CD14-positive monocyte (primary cell): ENCODE measurements at regions not wholly inside any gene's neighbourhood (a gene's known extent, or its start where the extent isn't known, plus 50 kb on each side); places are given as distances from the start of the nearest gene placed in this dataset.

Source experiments
- DNase-seq, 3 donors: peaks; one replicate each; pipeline ENCODE4 v3.0.0-alpha.2; 2011 to 2022
- H2AFZ ChIP-seq: 2 replicates; pipeline ENCODE4 v1.6.0; 2012; ENCODE audit warnings: mild to moderate bottlenecking, low read depth, low read length, inconsistent platforms; ENCODE audit not compliant: insufficient read depth, poor library complexity, severe bottlenecking
- H3K27ac ChIP-seq, 2 donors: 1 replicate in 1 of 2; 2 replicates in 1 of 2; pipeline ENCODE4 v1.5.1; 2012 to 2013; ENCODE audit warnings: low read length in 2 of 2, control low read depth in 1 of 2, inconsistent platforms in 1 of 2, low read depth in 1 of 2, mild to moderate bottlenecking in 1 of 2
- H3K27me3 ChIP-seq, 2 donors: one replicate each; pipeline versions ENCODE4 v1.6.0 to v1.6.1; 2011 to 2013; ENCODE audit warnings: low read length in 2 of 2; ENCODE audit not compliant: control insufficient read depth in 2 of 2, insufficient read depth in 2 of 2
- H3K36me3 ChIP-seq, 2 donors: replicated peaks in 1 of 2; 1 replicate in 1 of 2; 2 replicates in 1 of 2; pipeline versions ENCODE4 v1.5.1 to v1.6.1; 2012 to 2013; ENCODE audit warnings: low read length in 2 of 2, control low read depth in 1 of 2, inconsistent platforms in 1 of 2, mild to moderate bottlenecking in 1 of 2; ENCODE audit not compliant: insufficient read depth in 2 of 2, control insufficient read depth in 1 of 2
- H3K4me1 ChIP-seq, 2 donors: 1 replicate in 1 of 2; 2 replicates in 1 of 2; pipeline versions ENCODE4 v1.5.1 to v1.6.1; 2012 to 2013; ENCODE audit warnings: low read length in 2 of 2, control low read depth in 1 of 2, inconsistent platforms in 1 of 2, mild to moderate bottlenecking in 1 of 2, moderate library complexity in 1 of 2; ENCODE audit not compliant: insufficient read depth in 2 of 2, control insufficient read depth in 1 of 2
- H3K4me2 ChIP-seq: replicated peaks from 2 replicates; pipeline ENCODE3; 2012; ENCODE audit warnings: low read length, moderate library complexity, mild to moderate bottlenecking; ENCODE audit not compliant: poor library complexity, severe bottlenecking; ENCODE audit errors: extremely low read depth
- H3K4me3 ChIP-seq, 3 experiments: fragments of 200-600 bp in 1 of 3; sonication (generic) in 1 of 3; replicated peaks in 1 of 3; 1 replicate in 2 of 3; 2 replicates in 1 of 3; pipeline ENCODE4 v1.5.1; 2011 to 2013; ENCODE audit warnings: low read length in 3 of 3, mild to moderate bottlenecking in 3 of 3, control low read depth in 2 of 3, low read depth in 2 of 3, inconsistent platforms in 1 of 3, moderate library complexity in 1 of 3
- H3K79me2 ChIP-seq: 2 replicates; pipeline ENCODE4 v1.6.0; 2012; ENCODE audit warnings: mild to moderate bottlenecking, control low read depth, inconsistent platforms, low read length, moderate library complexity; ENCODE audit not compliant: insufficient read depth
- H3K9ac ChIP-seq: 2 replicates; pipeline ENCODE4 v1.6.0; 2017; ENCODE audit warnings: low read length, mild to moderate bottlenecking; ENCODE audit not compliant: insufficient read depth, poor library complexity, severe bottlenecking
- H3K9me3 ChIP-seq, 2 donors: replicated peaks in 1 of 2; 1 replicate in 1 of 2; 2 replicates in 1 of 2; pipeline versions ENCODE4 v1.5.1 to v1.6.1; 2012 to 2013; ENCODE audit warnings: low read length in 2 of 2, control low read depth in 1 of 2; ENCODE audit not compliant: control insufficient read depth in 1 of 2, insufficient read depth in 1 of 2
- H4K20me1 ChIP-seq: 2 replicates; pipeline ENCODE4 v1.6.0; 2012; ENCODE audit warnings: mild to moderate bottlenecking, low read length, control low read depth, moderate library complexity; ENCODE audit not compliant: insufficient read depth
- H3K27ac Mint-ChIP-seq, 7 donors: one replicate each; pipeline ENCODE4 v1.8.0; 2020; ENCODE audit warnings: mild to moderate bottlenecking in 7 of 7, mixed read lengths in 7 of 7, moderate library complexity in 6 of 7, inconsistent platforms in 2 of 7
- H3K27me3 Mint-ChIP-seq, 3 donors: one replicate each; pipeline ENCODE4 v1.8.0; 2021 to 2022; ENCODE audit warnings: low read depth in 3 of 3, mild to moderate bottlenecking in 3 of 3, mixed read lengths in 3 of 3, moderate library complexity in 3 of 3, inconsistent platforms in 1 of 3
- H3K36me3 Mint-ChIP-seq, 2 donors: one replicate each; pipeline ENCODE4 v1.8.0; 2020; ENCODE audit warnings: mixed read lengths in 2 of 2, inconsistent platforms in 1 of 2, mild to moderate bottlenecking in 1 of 2
- H3K4me1 Mint-ChIP-seq: one replicate; pipeline ENCODE4 v1.8.0; 2020; ENCODE audit warnings: mild to moderate bottlenecking, mixed read lengths
- H3K4me3 Mint-ChIP-seq, 2 donors: one replicate each; pipeline ENCODE4 v1.8.0; 2020; ENCODE audit warnings: mild to moderate bottlenecking in 2 of 2, mixed read lengths in 2 of 2, moderate library complexity in 1 of 2
- H3K9me3 Mint-ChIP-seq, 7 donors: one replicate each; pipeline ENCODE4 v1.8.0; 2020 to 2022; ENCODE audit warnings: mixed read lengths in 7 of 7, mild to moderate bottlenecking in 6 of 7, moderate library complexity in 6 of 7, inconsistent platforms in 2 of 7
- CTCF ChIP-seq: fragments of 200-600 bp; IDR thresholded peaks from one replicate; pipeline ENCODE4 v1.8.0; 2022; ENCODE audit warnings: antibody characterized with exemption, mild to moderate bottlenecking
- WGBS: methylation state at CpG from one replicate; pipeline ENCODE4 v1.1.5; 2013; ENCODE audit warnings: missing lambda C conversion rate; ENCODE audit not compliant: insufficient coverage; 5-methylcytosine and 5-hydroxymethylcytosine counted together
- intact Hi-C, 2 donors: fragments of 100-400 bp; cut with micrococcal nuclease; formaldehyde crosslinking; loops; one replicate each; pipeline versions ENCODE4 v1.15.0 to v1.15.1; 2023

GRCh38 chr7:32171248-32171647, 101.0 kb upstream of the PDE1C start:
- Mint-ChIP-seq H3K4me1 (no peaks in the 10 kb centered on the region), H3K4me3 (no peak overlapping the region), H3K36me3 (no peaks in the 10 kb centered on the region), H3K27ac (no peak overlapping the region), H3K27me3 (no peaks in the 10 kb centered on the region), H3K9me3 (peaks cover 2 to 6% (median 5%) of the 10 kb centered on the region in 7 donors)
- DNase-seq, result no peak
- 100% methylated on average over 2 of the region's 2 CpGs for WGBS
- TF ChIP-seq CTCF, result no peak
- Histone ChIP-seq H2AFZ (no peak overlapping the region), H3K4me2 (no peak overlapping the region), H4K20me1 (no peaks in the 10 kb centered on the region), H3K4me1 (no peaks in the 10 kb centered on the region), H3K79me2 (no peaks in the 10 kb centered on the region), H3K27ac (no peak overlapping the region), H3K27me3 (no peaks in the 10 kb centered on the region), H3K4me3 (no peak overlapping the region), H3K9ac (no peak overlapping the region), H3K36me3 (no peaks in the 10 kb centered on the region), H3K9me3 (no peaks in the 10 kb centered on the region)
- intact Hi-C loops, result no loop called here

GRCh38 chr7:32170838-32171237, 100.6 kb upstream of the PDE1C start:
- no peak overlapping the region for H3K4me3 ChIP-seq
- no CpG with 5 or more reads among the region's 1 CpG for WGBS
- no peaks in the 10 kb centered on the region for H3K4me1 ChIP-seq
- no peaks in the 10 kb centered on the region for H3K27me3 ChIP-seq
- intact Hi-C loops, result no loop called here
- Mint-ChIP-seq H3K4me1 (no peaks in the 10 kb centered on the region), H3K27ac (no peak overlapping the region), H3K9me3 (peaks cover 2 to 8% (median 5%) of the 10 kb centered on the region in 7 donors), H3K4me3 (no peak overlapping the region), H3K36me3 (no peaks in the 10 kb centered on the region), H3K27me3 (no peaks in the 10 kb centered on the region)
- DNase-seq, result no peak
- no peak overlapping the region for H3K27ac ChIP-seq
- H3K4me2 ChIP-seq, result no peak overlapping the region
- no peaks in the 10 kb centered on the region for H3K9me3 ChIP-seq
- H2AFZ ChIP-seq, result no peak overlapping the region
- H3K79me2 ChIP-seq, result no peaks in the 10 kb centered on the region
- H3K36me3 ChIP-seq, result no peaks in the 10 kb centered on the region
- no peak for TF ChIP-seq CTCF
- no peaks in the 10 kb centered on the region for H4K20me1 ChIP-seq
- no peak overlapping the region for H3K9ac ChIP-seq
